Spleen (tissue), 7 donors: ENCODE measurements at regions not wholly inside any gene's neighbourhood (a gene's known extent, or its start where the extent isn't known, plus 50 kb on each side); places are given as distances from the start of the nearest gene placed in this dataset.

ENCODE experiments used
- POLR2A ChIP-seq, 3 donors: fragments of 450-650 bp; IDR thresholded peaks; one replicate each; pipeline ENCODE4 v1.5.1; 2017; ENCODE audit warnings: antibody characterized with exemption in 3 of 3, mild to moderate bottlenecking in 1 of 3
- POLR2AphosphoS5 ChIP-seq, 3 donors: sonication (generic); formaldehyde crosslinking; IDR thresholded peaks; one replicate each; pipeline ENCODE4 v1.5.1; 2017; ENCODE audit warnings: antibody characterized with exemption in 3 of 3
- TF ChIP-seq, protein P1 (sequence below), 11 experiments: fragments of 200-600 bp in 7 of 11; fragments of 450-650 bp in 4 of 11; sonication (generic) in 4 of 11; IDR thresholded peaks in 8 of 11; conservative IDR thresholded peaks in 3 of 11; 1 replicate in 7 of 11; 2 replicates in 4 of 11; pipeline versions ENCODE4 v1.4.0 to v1.8.0; 2016 to 2021; ENCODE audit warnings: antibody characterized with exemption in 11 of 11, inconsistent platforms in 4 of 11, mild to moderate bottlenecking in 1 of 11
- donor health status: DM: no; HTN: no; CAD: no; lungs with moderate emphysema.
- donor health status: DM: no; HTN: no; CAD: no.
- donor health status: DM: no; HTN: no; CAD: no.

DNA sequence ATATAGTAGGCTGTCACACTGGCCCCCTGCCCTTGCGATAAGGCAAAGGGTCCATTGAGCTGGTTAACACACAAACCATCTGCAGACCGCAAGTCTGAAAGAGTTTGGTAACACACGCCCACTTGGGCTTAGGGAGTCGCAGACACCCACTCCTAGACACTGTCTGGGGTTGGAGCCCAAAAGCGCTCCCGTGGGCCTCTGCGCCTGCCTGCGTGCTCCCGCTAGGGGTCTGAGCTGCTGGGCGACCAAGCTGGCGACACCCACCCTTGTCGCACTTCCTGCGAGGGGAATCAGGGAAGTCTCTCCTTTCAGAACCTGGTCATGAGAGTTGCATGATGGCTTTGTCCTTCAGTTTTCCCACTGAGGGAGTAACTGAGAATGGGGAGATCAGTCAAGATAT lies 653.0 kb downstream of the HTR1B start:
- TF ChIP-seq POLR2A (IDR thresholded peaks at IDR 0.05) (no peak), POLR2AphosphoS5 (IDR thresholded peaks at IDR 0.05) (no peak)
- TF ChIP-seq, protein P1, sequence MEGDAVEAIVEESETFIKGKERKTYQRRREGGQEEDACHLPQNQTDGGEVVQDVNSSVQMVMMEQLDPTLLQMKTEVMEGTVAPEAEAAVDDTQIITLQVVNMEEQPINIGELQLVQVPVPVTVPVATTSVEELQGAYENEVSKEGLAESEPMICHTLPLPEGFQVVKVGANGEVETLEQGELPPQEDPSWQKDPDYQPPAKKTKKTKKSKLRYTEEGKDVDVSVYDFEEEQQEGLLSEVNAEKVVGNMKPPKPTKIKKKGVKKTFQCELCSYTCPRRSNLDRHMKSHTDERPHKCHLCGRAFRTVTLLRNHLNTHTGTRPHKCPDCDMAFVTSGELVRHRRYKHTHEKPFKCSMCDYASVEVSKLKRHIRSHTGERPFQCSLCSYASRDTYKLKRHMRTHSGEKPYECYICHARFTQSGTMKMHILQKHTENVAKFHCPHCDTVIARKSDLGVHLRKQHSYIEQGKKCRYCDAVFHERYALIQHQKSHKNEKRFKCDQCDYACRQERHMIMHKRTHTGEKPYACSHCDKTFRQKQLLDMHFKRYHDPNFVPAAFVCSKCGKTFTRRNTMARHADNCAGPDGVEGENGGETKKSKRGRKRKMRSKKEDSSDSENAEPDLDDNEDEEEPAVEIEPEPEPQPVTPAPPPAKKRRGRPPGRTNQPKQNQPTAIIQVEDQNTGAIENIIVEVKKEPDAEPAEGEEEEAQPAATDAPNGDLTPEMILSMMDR (IDR thresholded peaks at IDR 0.05 in 8 of 11, conservative IDR thresholded peaks at IDR 0.05 in 3 of 11): no peak
